Stimulated activated CD4-positive, alpha-beta T cell treated with anti-CD3 and anti-CD28 coated beads, Interleukin-12 subunit alpha, Interleukin-12 subunit beta, amount 100 ng/mL, for 48 hours (primary cell): ENCODE measurements at regions not wholly inside any gene's neighbourhood (a gene's known extent, or its start where the extent isn't known, plus 50 kb on each side); places are given as distances from the start of the nearest gene placed in this dataset.
A peak's percentile ranks its signal among the peaks of the same experiment; 100 is the strongest.

Experiments used
- DNase-seq, 3 donors: peaks; one replicate each; pipeline ENCODE4 v3.0.0-alpha.2; 2020; ENCODE audit warnings: low read depth in 2 of 3, low spot score in 1 of 3

DNA sequence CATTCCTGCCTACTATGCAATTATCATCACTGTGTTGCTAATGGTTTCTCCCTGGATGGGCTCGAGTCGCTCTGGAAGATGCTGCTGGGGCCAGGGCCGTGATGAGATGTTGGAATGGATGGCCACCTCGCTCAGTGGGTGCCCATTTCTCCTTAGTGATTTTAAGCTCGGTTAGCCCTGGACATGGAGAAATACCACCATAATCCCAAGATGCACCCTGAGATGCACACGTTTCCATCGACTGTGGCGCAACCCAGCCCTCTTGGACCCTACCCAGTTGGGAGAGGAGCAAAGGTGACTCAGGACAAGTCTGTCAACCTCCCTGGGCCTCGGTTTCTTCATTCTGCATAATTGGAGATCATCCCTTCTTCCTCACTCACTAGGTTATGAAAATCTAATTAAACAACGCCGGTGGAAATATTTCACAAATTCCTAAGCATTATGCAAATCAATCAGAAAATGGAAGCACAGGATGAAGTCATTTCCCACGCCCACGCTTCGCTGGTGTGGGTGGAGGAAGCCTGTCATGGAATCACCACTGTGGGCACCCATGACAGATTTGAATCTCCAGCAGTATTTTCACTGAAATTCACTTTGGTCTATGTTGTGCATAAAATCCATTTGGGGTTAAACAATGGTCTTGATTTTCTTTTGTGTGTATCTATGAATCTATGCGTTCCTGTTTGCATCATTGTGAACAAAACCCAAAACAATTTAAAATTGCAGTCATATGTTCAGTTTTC is 195.2 kb downstream of the AXIN2 start:
- peak; percentile 64 to 72 (median 68) for DNase-seq

DNA sequence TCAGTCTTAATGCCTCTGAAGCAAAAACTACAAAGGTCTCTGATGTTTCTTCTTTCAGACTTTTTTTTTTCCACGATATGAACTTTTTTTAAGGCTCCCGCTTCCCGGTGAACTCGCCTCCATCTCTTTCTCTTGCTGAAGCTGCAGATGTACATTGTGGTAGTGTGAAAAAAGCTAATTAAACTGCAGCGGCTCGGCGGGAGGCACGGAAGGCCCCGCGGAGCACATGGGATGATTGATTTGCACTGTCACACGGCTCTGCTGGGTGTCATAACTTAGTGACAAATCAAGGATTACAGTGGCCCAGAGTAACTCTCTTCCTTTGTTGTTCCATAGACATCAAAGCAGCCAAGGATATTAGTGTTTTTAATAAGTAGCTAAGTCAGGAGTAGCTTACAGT is 196.3 kb downstream of the AXIN2 start:
- DNase-seq, result no peak

DNA sequence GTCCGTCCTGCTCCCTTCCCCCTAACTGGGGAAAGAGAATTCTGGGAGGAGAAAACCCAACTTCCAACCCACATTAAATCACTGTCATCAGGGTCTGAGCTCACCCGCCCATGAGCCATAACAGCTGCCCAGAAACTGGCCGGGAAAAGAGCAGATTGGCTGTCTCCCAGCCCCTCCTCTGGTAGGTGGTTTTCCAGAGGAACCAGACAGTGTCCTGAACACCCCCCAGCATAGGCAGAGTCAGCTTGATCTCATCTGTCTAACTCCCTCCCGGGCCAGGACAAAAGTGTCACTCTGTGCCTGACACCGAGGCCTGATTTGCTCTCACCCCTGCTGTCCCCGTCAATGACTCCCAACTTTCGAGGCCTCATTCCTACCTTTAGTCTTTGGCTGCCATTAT is 197.0 kb downstream of the AXIN2 start:
- DNase-seq, result no peak

DNA sequence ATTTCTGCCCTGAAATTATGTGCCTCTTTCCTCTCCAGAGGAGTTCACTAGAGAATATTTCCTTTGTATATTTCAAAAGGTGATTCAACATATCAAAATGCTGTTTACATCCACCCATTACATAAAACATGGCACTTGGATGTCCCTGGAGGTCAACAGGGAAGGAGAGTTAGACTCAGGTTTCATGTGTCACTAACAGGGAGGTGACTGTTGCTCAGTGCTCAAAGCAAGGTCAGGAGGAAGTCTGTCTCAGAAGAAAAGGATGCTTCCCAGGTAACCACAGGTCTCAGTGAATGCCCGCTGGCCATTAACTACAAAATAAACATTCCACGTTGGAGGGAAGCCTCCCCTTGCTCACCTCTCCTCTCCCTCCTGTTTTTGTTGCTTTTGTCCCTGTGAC is 198.6 kb downstream of the AXIN2 start:
- DNase-seq, result no peak

DNA sequence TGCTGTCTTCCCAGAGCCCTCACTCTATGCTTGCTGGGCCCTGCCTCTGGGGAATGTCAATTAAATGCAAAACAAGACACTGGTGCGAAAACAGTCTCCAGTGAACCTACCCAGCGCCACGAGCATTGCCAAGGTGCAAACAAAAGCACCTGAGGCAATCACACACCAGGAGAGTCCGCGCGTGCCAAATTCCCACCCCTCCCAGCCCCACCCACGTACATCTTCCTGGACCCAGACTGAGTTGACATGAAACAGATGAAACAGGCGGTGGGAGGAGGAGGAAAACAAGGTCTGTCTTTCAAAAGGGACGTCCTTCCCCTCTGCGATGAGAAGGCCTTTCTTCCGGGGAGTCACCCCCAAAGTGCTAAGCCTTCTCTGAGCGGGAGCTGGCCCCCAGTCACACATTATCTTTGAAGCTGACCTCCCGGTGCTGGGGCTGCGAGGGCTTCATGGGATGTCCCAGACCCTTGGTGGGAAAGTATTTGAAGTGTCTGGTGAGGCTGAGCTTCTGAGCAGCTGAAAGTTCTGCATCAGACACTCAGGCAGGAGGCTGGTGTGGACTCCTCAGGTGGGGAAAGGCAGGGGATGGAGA is 200.4 kb downstream of the AXIN2 start:
- DNase-seq, result no peak

DNA sequence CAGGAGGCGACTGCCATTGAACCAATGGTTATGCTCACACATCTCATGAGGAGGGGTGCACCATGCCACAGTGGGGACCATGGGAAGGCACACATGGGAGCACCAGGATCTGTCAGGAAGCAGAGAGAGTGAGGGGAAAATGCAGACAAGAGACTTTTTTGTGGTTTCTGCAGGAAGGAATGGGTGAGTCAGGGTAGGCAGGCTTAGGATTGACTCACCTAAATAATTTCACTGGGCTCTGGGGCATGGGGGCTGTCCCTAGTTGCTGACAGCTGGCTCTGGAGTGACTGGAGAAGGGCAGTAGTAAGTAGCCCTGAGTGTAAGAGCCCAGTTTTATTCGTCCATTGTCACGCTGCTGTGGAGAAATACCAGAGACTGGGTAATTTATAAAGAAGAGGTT is 202.4 kb downstream of the AXIN2 start:
- DNase-seq, result peak; percentile 39 to 44 (median 40)

DNA sequence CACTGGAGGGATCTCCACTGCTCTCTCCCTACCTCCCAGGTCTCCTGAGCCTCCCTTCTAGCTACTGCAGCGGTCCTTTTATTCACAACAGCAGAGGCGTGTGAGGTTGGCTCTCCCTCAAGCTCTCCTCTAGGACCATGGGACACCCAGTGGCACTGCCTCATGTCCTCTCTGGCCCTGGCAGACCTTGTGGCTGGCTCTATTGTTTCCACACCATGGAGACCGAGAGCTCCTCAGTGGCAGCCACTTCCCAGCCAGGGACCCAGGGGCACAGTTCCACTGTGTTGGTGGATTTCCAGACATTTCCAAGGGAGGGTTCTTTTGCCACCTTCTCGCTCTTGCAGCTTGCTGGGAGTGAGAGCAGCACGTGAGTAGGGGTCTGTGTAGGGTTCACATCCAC is 204.9 kb downstream of the AXIN2 start:
- DNase-seq, result no peak

DNA sequence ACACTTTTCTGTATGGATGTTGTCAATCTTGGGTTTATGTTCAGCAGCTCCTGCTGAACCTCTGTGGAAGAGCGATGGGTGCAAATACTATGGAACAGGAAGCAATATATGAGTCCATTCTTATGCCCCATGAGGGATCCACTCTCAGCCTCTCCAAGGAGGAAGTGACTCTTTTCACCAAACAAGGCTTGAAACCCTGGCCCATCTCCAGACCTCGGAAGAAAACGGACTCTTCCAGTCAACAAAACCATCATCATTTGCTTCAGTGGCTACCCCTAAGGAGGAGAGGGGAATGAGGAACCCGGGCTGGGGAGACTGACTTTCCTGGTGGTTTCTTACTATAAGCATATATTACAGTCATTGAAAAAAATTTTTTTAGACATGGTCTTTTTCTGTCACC is 206.2 kb downstream of the AXIN2 start:
- no peak for DNase-seq

DNA sequence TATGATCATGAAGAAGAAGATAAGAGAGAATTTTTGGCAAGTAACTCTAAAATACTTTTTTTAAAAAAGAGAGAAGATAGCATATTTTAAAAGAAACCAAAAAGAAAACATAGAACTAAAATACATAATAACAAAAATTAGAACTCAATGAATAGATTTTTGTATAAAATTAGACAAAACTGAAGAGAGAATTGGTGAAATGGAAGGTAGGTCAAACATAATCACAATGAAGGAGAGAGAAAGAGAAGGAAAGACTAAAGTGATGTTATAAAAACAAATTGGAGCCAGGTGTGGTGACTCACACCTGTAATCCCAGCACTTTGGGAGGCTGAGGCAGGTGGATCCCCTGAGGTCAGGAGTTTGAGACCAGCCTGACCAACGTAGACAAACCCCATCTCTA is 211.5 kb downstream of the AXIN2 start:
- DNase-seq, result no peak

DNA sequence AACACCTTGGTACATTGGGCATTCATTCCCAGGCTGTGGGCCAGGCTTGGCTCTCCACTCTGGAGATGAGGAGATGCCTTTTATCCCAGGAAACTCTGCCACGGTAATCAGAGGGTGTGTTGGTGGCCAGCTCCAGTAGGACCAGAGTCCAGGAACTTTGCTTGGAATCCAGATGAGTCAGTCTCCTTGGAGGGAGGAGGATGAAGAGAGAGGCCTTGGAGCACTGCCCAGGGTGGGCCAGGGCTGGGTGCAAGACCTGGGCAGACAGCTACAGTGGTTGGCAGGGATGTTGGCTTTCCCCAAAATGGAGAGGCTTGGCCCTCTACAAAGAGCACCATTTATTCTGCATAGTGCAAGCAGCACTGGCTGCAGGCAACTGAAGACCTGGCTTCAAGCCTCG is 209.0 kb downstream of the RGS9 start:
- no peak for DNase-seq

DNA sequence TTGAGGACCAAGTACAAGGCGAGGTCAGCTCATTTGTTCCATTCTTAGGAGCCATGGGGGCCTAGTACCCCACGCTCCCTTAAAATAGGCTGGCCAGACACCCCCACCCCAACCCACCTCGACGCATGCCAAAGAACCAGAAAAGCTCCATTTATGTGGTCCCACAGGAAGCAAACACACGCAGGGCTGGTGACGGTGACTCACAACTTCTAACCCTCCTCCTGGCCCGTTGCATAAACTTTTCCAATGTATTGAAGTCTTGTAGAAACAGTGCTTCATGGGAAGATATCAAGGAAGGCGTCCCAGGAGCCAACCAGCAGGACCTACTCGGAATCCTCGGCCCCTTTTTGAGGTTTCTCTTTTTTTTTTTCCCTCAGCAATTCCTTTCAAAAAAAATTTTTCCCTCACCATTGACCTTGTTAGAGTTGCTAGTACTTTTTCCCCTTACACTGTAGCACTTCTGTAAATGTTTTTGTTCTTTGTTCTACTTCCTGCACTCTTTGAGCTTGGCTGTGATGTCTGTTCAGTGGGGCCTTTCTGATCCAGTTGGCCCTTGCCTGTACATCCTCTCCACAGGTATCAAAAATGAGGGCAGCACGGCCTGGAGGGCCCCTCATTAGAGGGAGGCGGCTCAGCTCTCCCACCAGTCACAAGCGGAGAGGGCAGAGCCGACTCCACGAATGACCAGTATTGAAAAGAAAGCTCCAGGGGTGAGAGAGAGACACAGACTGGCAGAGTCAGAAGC is 208.3 kb downstream of the RGS9 start:
- peak in 2 of 3 donors; percentile 8 for DNase-seq

DNA sequence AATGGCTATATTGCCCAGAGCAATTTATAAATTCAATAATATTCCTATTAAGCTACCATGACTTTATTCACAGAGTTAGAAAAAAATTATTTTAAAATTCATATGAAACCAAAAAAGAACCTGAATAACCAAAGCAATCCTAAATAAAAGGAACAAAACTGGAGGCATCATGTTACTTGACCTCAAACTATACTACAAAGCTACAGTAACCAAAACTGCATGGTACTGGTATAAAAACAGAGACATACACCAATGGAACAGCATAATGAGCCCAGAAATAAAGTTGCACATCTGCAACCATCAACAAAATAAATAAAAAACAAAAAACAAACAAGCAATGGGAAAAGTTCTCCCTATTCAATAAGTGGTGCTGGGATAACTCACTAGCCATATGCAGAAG is 203.2 kb downstream of the RGS9 start:
- no peak for DNase-seq

DNA sequence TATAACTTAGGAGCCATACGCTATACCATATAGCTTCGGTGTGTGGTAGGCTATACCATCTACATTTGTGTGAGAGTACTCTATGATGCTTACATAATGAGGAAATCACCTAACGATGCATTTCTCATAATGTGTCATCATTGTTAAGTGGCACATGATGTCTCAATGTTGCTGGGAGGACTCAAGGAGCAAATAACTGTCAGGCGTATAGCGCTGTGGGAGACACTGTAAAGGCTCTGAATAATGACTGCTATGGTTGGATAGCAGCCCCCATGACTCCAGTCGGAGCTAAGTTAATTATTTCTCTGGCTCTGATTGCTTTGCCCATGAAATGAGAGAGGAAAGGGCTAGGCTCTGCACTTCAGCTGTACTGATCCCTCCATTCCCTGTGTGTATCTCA is 197.2 kb downstream of the RGS9 start:
- DNase-seq, result no peak

DNA sequence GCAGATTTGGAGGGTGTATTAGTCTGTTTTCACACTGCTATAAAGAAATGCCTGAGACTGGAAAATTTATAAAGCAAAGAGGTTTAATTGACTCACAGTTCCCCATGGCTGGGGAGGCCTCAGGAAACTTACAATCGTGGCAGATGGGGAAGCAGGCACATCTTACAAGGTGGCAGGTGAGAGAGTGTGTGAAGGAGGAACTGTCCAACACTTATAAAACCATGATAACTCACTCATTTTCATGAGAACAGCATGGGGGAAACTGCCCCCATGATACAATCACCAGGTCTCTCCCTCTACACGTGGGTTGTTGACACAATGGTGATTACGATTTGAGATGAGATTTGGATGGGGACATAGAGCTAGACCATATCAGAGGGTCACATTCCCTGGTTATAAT is 195.6 kb downstream of the RGS9 start:
- DNase-seq, result no peak

DNA sequence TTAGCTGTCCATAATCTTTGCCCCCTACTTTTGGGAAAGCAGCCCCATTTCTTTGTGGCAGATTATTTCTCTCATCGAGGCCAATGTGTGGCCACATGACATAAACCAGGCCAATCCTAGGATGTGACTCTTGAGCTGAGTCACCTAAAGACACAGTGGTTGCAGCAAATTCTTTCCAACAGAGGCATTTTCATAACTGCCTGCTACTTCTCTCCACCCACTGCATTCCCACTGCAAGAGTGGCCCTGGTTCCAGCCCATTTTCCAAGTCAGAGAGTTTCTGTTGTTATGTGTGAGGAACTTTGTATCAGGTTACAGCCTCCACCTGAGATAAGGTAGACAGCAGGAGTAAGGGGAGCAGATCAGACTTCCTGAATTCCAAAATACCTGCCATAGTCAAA is 195.2 kb downstream of the RGS9 start:
- no peak for DNase-seq

DNA sequence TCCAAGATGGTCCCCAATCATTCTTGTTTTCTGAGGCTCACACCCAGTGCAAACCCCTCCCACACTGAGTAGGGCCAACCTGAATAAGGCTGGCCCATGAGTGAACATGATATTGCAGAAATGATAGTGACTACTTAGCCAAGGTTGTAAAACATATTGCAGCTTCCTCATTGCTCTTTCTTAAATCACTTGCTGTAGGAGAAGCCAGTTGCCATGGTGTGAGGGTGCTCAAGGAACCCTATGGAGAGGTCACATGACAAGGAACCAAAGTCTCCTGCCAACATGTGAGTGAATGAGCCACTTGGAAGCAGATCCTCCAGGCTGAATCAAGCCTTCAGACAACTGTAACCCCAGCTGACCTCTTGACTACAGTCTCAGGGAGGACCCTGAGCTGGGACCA is 191.4 kb downstream of the RGS9 start:
- no peak for DNase-seq

DNA sequence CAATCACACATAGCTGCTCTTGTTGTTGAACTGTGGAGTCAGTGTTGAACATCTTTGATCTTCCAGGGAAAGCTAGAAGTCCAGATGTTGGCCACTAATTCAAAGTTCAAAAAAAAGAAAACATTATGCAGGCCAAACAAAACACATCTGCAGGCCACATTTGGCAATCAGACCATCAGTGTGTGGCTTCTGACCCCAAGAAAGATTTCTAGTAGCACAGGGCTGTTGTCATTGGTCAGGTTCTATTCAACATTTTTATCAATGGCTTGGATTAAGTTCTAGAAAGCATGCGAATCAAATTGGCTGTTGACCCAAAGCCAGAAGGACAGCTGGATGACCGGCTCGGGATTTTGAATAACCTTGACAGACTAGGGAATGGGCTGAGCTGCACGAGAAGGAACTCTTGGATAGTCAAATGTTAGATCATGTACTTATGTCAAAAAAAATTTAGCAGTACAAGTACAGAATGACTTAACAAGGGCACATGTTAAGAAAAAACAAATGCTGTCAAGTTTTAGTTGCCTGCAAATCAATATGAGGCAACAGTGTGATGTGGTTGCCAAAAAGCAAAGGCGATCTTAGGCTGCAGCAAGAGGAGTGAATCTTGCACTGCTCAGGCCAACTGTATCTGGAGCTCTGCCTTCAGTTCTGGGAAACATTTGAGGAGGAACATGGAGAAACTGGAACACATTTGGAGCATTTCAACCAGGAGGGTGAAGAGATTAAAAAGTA is 187.6 kb downstream of the RGS9 start:
- no peak for DNase-seq

DNA sequence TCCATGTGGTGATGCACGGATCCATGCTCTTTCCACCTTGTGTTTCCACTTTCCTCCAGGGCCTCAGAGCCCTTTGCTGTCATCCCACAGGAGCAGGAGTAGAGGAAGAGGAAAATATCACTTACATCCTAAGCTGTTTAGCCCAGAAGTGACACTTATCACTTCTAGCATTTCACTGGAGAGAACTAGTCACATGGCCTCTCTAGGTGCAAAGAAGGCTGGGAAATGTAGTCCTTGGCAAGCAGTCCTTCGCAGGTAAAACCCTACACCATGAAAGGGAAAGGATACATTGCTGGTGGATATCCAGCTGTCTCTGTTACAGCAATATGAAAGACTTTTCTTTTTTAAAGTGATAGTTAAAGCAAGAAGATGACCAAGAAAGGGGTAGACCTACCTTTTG is 185.9 kb downstream of the RGS9 start:
- DNase-seq, result no peak

DNA sequence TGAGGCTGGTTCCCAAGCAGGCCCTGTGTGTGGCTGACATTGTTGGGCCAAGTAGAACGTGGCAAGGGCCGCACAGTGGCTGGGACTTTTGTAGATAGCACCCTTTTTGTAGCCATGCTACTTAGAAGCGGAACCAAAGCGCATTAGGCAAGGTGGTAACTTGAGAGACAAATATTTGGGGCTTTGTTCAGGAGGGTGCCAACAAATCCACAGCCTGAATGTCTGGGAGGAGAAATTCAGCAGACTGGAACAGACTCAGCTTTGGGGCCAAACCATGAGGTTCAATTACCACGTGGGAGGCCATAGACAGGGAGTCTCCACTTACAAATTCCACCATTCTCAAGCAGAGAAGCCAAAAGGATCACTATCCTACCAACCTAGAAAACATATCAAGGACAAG is 183.7 kb downstream of the RGS9 start:
- DNase-seq, result no peak

DNA sequence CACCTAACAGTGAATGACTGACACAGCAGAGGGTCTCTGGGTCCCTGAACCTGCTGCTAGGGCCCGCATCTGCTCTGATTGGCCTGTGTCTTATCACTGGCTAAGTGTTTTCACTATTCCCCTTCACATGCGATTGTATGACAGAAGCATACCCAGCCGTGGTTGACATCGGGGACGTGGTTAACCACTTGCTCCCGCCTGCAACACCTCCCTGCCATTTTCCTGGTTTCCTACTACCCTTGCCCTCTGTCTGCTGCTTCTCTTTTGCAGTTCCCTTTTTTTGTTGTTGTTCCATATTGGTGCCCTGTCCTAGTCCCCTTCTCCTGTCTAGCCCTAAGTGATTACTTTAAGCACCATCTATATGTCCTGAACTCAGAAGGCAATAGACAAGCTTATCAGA is 177.0 kb downstream of the RGS9 start:
- no peak for DNase-seq

DNA sequence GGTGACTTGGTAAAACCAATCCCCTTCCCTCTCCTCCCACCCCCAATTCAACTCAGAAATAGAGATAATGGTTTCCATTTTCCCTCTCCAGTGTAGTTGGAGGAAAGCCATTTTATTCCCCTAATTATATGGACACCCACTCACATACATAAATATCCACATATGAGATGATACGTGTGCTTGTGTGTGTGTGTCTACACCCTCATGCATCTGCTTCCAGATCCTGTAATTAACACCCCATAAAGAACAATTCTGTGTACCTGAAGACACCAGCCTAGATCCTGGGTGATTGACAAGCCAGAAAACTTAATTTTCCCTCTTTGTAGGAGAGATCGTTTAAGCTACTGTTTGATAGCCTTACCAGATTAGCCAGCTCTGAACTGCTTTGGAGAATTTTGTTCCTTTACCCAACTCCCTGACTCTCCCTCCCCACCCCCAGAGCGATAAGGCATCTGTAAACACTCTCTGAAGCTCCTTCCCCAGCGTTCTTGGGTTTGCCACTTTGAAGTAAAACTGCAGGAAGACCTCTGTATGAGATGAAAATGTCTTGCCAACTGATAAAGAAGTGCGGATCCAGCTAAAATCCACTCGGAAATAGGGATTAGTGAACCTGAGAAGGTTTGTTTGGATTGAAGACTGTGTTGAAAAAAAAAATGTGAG is 175.7 kb downstream of the RGS9 start:
- DNase-seq, result no peak
